Liver (tissue), 8 donors: ENCODE measurements at regions not wholly inside any gene's neighbourhood (a gene's known extent, or its start where the extent isn't known, plus 50 kb on each side); places are given as distances from the start of the nearest gene placed in this dataset.

Experiments
- DNase-seq: peaks from one replicate; pipeline ENCODE4 v3.0.0-alpha.2; 2017; ENCODE audit warnings: low spot score
- H3K27ac ChIP-seq, 2 donors: one replicate each; pipeline ENCODE4 v1.7.0; 2013; ENCODE audit warnings: inconsistent platforms in 2 of 2, low read length in 2 of 2, control low read depth in 1 of 2, low read depth in 1 of 2, mild to moderate bottlenecking in 1 of 2
- H3K27me3 ChIP-seq, 4 donors: one replicate each; pipeline versions ENCODE4 v1.6.1 to v1.7.0; 2013; ENCODE audit warnings: low read length in 3 of 4, inconsistent platforms in 1 of 4, mild to moderate bottlenecking in 1 of 4, moderate library complexity in 1 of 4; ENCODE audit not compliant: control insufficient read depth in 4 of 4, insufficient read depth in 4 of 4
- H3K36me3 ChIP-seq, 4 donors: one replicate each; pipeline versions ENCODE4 v1.6.1 to v1.7.0; 2013; ENCODE audit warnings: low read length in 3 of 4, mild to moderate bottlenecking in 3 of 4, low read depth in 1 of 4, moderate library complexity in 1 of 4; ENCODE audit not compliant: control insufficient read depth in 4 of 4, insufficient read depth in 3 of 4
- H3K4me1 ChIP-seq, 4 donors: one replicate each; pipeline versions ENCODE4 v1.6.1 to v1.7.0; 2013; ENCODE audit warnings: low read length in 3 of 4, mild to moderate bottlenecking in 3 of 4, moderate library complexity in 1 of 4; ENCODE audit not compliant: control insufficient read depth in 4 of 4, insufficient read depth in 4 of 4
- H3K4me3 ChIP-seq, 3 donors: one replicate each; pipeline versions ENCODE4 v1.6.1 to v1.7.0; 2013; ENCODE audit warnings: low read length in 3 of 3, control low read depth in 1 of 3, low read depth in 1 of 3, mild to moderate bottlenecking in 1 of 3
- H3K9ac ChIP-seq, 2 donors: one replicate each; pipeline ENCODE4 v1.7.0; 2013; ENCODE audit warnings: low read length in 2 of 2, mild to moderate bottlenecking in 2 of 2, moderate library complexity in 2 of 2, control low read depth in 1 of 2, low read depth in 1 of 2
- H3K9me3 ChIP-seq, 4 donors: one replicate each; pipeline versions ENCODE4 v1.6.1 to v1.7.0; 2013; ENCODE audit warnings: low read length in 3 of 4; ENCODE audit not compliant: control insufficient read depth in 4 of 4
- CTCF ChIP-seq: fragments of 150-350 bp; IDR thresholded peaks from 2 replicates; pipeline ENCODE4 v1.5.1; 2017; ENCODE audit warnings: improper control_type of control experiment, low read depth, low read length; ENCODE audit not compliant: missing input control
- EGR1 ChIP-seq, 2 donors: IDR thresholded peaks; 2 replicates each; pipeline ENCODE4 v1.6.1; 2016 to 2018; ENCODE audit warnings: antibody characterized with exemption in 2 of 2, low read depth in 2 of 2
- FOXA1 ChIP-seq: IDR thresholded peaks from 2 replicates; pipeline ENCODE4 v1.6.1; 2016; ENCODE audit warnings: antibody characterized with exemption
- FOXA2 ChIP-seq: IDR thresholded peaks from 2 replicates; pipeline ENCODE4 v1.6.1; 2016; ENCODE audit warnings: antibody characterized with exemption
- GABPA ChIP-seq, 2 donors: IDR thresholded peaks in 1 of 2; conservative IDR thresholded peaks in 1 of 2; 2 replicates each; pipeline ENCODE4 v1.6.1; 2016; ENCODE audit warnings: antibody characterized with exemption in 2 of 2, mild to moderate bottlenecking in 1 of 2, moderate library complexity in 1 of 2
- HNF4A ChIP-seq, 2 donors: conservative IDR thresholded peaks; 2 replicates each; pipeline ENCODE4 v1.6.1; 2016; ENCODE audit warnings: antibody characterized with exemption in 2 of 2, mild to moderate bottlenecking in 2 of 2
- HNF4G ChIP-seq: IDR thresholded peaks from 2 replicates; pipeline ENCODE4 v1.6.1; 2016; ENCODE audit warnings: antibody characterized with exemption
- JUND ChIP-seq, 2 donors: IDR thresholded peaks; 2 replicates each; pipeline ENCODE4 v1.6.1; 2016; ENCODE audit warnings: antibody characterized with exemption in 2 of 2
- MAX ChIP-seq: IDR thresholded peaks from 2 replicates; pipeline ENCODE4 v1.6.1; 2016; ENCODE audit warnings: antibody characterized with exemption
- NR2F2 ChIP-seq: IDR thresholded peaks from 2 replicates; pipeline ENCODE4 v1.6.1; 2016; ENCODE audit warnings: antibody characterized with exemption
- REST ChIP-seq: IDR thresholded peaks from 2 replicates; pipeline ENCODE4 v1.6.1; 2016; ENCODE audit warnings: antibody characterized with exemption, mild to moderate bottlenecking
- RXRA ChIP-seq, 2 donors: IDR thresholded peaks; 2 replicates each; pipeline ENCODE4 v1.6.1; 2017 to 2018; ENCODE audit warnings: antibody characterized with exemption in 2 of 2, mild to moderate bottlenecking in 1 of 2
- SP1 ChIP-seq: IDR thresholded peaks from 2 replicates; pipeline ENCODE4 v1.6.1; 2018; ENCODE audit warnings: antibody characterized with exemption, mild to moderate bottlenecking
- TAF1 ChIP-seq: conservative IDR thresholded peaks from 2 replicates; pipeline ENCODE4 v1.6.1; 2016; ENCODE audit warnings: antibody characterized with exemption, mild to moderate bottlenecking
- YY1 ChIP-seq: IDR thresholded peaks from 2 replicates; pipeline ENCODE4 v1.6.1; 2016; ENCODE audit warnings: antibody characterized with exemption, mild to moderate bottlenecking
- WGBS: extraction: QIAGEN DNeasy Blood & Tissue Kit; methylation state at CpG from one replicate; pipeline ENCODE4 v1.1.7; 2013; 5-methylcytosine and 5-hydroxymethylcytosine counted together
- TF ChIP-seq, protein P1 (sequence below): IDR thresholded peaks from 2 replicates; pipeline ENCODE4 v1.6.1; 2016; ENCODE audit warnings: antibody characterized with exemption
- TF ChIP-seq, protein P2 (sequence below): IDR thresholded peaks from 2 replicates; pipeline ENCODE4 v1.6.1; 2016; ENCODE audit warnings: antibody characterized with exemption
- donor health status: healthy.
- donor health status: healthy.
- donor health status: healthy.
- donor health status: healthy.
- donor health status: healthy.

DNA sequence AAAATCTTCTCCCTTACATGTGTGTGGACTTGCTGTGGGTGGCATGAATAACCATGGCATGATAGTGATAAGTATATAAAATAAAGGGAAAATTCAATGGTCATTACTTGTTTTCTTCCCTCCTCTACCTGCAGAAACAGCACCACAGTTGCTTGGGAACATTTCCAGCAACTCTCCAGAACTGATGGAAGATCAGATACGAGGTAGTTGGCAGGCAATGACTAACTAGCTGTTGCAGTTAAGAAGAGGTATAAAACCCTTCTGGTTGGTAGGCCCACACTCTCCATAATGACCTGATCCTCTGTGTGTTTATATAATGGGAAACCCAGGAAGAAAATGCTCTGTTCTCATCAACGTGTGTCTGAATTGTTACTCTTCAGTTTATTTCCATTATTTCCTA is 185.9 kb downstream of the SYK start (continued):
- TF ChIP-seq MAX (no peak), FOXA2 (no peak), SP1 (no peak), HNF4A (conservative IDR thresholded peaks at IDR 0.05) (no peak), EGR1 (IDR thresholded peaks at IDR 0.05; ENCODE audit: low read depth in 2 of 2) (no peak), TAF1 (no peak), JUND (IDR thresholded peaks at IDR 0.05) (no peak)

DNA sequence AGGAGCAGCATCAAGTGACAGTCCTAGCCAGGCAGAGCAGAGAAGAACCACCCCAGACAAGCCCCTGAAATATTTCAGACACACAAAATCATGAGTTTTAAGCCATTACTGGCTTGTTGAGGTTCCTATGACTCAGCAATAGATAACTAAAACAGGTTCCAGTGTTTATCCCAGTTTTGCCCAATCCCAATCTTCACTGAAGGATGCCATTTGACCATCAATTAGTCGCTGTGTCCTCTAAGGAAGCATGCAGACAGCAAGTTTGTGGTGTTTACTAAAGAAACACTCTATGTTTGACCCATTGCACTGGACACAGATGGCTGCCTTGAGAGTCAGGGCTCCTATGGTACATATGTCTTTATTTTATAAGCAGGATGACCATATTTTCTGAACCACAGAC is 186.7 kb downstream of the SYK start:
- Histone ChIP-seq H3K9ac (no peak overlapping the region), H3K4me3 (no peak overlapping the region), H3K27ac (no peak overlapping the region), H3K9me3 (no peaks in the 10 kb centered on the region), H3K27me3 (no peaks in the 10 kb centered on the region), H3K36me3 (no peaks in the 10 kb centered on the region), H3K4me1 (peaks cover 0 to 31% (median 21%) of the 10 kb centered on the region in 4 donors)
- no peak for DNase-seq
- WGBS = 89% methylated on average over 1 of the region's 1 CpG
- no peak for TF ChIP-seq JUND (IDR thresholded peaks at IDR 0.05)
- TF ChIP-seq SP1 = no peak
- no peak for TF ChIP-seq HNF4A (conservative IDR thresholded peaks at IDR 0.05)
- no peak for TF ChIP-seq FOXA2
- no peak for TF ChIP-seq MAX
- TF ChIP-seq EGR1 (IDR thresholded peaks at IDR 0.05; ENCODE audit: low read depth in 2 of 2) = no peak
- TF ChIP-seq, protein P1, sequence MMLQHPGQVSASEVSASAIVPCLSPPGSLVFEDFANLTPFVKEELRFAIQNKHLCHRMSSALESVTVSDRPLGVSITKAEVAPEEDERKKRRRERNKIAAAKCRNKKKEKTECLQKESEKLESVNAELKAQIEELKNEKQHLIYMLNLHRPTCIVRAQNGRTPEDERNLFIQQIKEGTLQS = no peak
- TF ChIP-seq HNF4G = no peak
- TF ChIP-seq TAF1 = no peak
- TF ChIP-seq FOXA1 = no peak
- no peak for TF ChIP-seq NR2F2
- TF ChIP-seq, protein P2, sequence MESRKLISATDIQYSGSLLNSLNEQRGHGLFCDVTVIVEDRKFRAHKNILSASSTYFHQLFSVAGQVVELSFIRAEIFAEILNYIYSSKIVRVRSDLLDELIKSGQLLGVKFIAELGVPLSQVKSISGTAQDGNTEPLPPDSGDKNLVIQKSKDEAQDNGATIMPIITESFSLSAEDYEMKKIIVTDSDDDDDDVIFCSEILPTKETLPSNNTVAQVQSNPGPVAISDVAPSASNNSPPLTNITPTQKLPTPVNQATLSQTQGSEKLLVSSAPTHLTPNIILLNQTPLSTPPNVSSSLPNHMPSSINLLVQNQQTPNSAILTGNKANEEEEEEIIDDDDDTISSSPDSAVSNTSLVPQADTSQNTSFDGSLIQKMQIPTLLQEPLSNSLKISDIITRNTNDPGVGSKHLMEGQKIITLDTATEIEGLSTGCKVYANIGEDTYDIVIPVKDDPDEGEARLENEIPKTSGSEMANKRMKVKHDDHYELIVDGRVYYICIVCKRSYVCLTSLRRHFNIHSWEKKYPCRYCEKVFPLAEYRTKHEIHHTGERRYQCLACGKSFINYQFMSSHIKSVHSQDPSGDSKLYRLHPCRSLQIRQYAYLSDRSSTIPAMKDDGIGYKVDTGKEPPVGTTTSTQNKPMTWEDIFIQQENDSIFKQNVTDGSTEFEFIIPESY = no peak
- TF ChIP-seq RXRA (IDR thresholded peaks at IDR 0.05) = no peak
- no peak for TF ChIP-seq YY1

DNA sequence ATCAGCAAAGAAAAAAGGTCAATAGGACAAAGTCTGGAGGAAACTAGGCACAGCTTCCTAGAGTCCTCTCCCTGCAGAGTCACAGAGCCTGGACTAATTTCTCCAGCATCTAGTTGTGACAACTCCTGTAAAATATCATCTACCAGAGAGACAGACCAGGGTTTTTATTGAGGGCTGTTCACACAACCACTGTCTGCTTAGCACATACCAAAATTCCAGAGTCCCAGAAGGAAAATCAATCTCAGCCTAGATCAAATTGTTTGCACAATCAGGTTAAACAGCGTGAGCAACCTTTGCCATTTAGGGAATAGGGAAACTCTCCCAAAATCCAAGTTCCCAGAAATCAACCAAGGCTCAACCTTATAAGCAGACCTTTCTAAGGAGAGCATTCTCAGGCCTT is 190.3 kb downstream of the SYK start:
- Histone ChIP-seq H3K9me3 (no peaks in the 10 kb centered on the region), H3K4me1 (peaks cover 0 to 28% (median 21%) of the 10 kb centered on the region in 4 donors), H3K27me3 (no peaks in the 10 kb centered on the region), H3K27ac (peak overlapping the region; percentile 84 to 94), H3K4me3 (no peak overlapping the region), H3K9ac (peak overlapping the region in 1 of 2 donors; percentile 54), H3K36me3 (no peaks in the 10 kb centered on the region)
- 29% methylated on average over 1 of the region's 1 CpG for WGBS
- DNase-seq = no peak
- TF ChIP-seq HNF4A (conservative IDR thresholded peaks at IDR 0.05) = peak; percentile 83 to 85
- no peak for TF ChIP-seq FOXA2
- TF ChIP-seq, protein P2 = peak; percentile 43
- TF ChIP-seq GABPA (IDR thresholded peaks at IDR 0.05 in 1 of 2, conservative IDR thresholded peaks at IDR 0.05 in 1 of 2) = peak in 1 of 2 donors; percentile 13
- TF ChIP-seq SP1 = peak; percentile 85
- TF ChIP-seq REST = peak; percentile 83
- peak; percentile 55 to 82 for TF ChIP-seq JUND (IDR thresholded peaks at IDR 0.05)
- TF ChIP-seq, protein P1 = no peak
- peak; percentile 92 for TF ChIP-seq MAX
- TF ChIP-seq CTCF = no peak
- TF ChIP-seq FOXA1 = no peak
- TF ChIP-seq TAF1 = peak; percentile 30
- peak; percentile 67 for TF ChIP-seq YY1
- TF ChIP-seq EGR1 (IDR thresholded peaks at IDR 0.05; ENCODE audit: low read depth in 2 of 2) = peak in 1 of 2 donors; percentile 85
- TF ChIP-seq NR2F2 = peak; percentile 17
- peak; percentile 69 for TF ChIP-seq HNF4G
